ENCODE measurements at regions not wholly inside any gene's neighbourhood (a gene's known extent, or its start where the extent isn't known, plus 50 kb on each side); places are given as distances from the start of the nearest gene placed in this dataset.
"Not testable (repeated sequence)": the region's sequence is repeated elsewhere in the genome, so short reads cannot be mapped to it uniquely, and the experiment has no call there.

DNA sequence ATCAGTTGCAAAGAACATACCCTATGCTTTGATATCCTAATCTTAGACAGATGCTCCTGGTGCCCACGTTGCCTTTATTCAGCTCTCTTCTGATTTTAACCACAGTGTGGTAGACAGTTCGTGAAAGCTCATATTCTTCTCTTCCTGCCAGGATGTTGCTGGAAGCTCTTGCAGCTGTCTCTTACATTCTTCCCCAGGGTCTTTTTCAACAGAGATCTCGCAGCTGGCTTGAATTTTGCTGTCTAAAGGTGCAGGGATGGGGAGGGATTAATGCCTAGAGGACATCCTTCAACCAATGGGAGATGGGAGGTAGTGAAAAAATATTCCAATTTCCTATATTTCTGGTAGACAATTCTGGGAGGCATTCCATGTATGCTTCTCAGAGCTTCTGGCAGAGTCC lies 150.0 kb upstream of the APP start:
- DNase-seq: no peak

DNA sequence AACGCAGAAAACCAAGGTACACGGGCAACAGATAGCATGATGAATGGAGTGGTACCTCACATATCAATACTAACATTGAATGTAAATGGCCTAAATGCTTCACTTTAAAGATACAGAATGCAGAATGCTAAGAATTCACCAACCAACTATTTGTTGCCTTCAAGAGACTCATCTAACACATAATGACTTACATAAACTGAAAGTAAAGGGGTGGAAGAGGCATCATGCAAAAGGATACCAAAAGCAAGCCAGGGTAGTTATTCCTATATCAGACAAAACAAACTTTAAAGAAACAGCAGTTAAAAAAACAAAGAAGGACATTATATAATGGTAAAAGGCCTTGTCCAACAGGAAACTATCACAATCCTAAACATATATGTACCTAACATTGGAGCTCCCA lies 137.1 kb upstream of the APP start:
- no peak for DNase-seq

GRCh38 chr21:26297851-26298250 lies 127.3 kb upstream of the APP start:
- DNase-seq: no peak

DNA sequence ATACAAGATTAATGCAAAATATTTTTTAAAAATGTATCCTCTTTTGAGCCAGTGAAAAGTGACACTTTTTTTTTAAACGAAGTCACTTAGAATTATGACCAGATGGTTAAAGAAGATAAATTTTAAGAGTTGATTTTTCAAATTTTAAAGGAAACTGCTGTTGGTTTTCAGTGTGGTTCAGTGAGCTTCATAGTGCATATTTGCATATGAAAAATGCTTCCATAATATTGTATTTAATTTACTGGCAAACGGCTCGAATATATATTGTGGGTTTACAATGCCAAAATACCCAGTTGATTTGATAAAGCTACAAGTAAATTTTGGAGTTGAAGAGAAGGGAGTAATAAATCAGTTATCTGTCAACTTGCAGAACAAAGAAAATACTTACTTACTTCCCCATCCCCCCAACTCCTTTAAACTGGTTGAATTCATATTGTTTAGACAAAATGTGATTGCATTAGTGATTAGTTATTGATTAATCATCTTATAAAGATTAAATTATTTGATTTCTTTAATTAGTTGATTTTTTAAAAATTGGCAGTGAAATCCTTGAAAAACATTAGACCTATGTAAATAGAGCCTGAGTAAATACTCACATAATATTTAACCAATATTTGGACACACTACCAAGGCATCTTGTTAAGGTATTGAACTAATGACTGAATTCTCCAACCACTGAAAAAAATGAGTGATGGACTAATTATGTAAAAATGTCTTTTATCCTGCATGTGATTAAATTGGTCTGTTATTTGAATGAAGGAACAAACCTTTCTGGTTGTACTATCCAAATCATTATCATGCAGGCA lies 122.8 kb upstream of the APP start:
- no peak for DNase-seq

DNA sequence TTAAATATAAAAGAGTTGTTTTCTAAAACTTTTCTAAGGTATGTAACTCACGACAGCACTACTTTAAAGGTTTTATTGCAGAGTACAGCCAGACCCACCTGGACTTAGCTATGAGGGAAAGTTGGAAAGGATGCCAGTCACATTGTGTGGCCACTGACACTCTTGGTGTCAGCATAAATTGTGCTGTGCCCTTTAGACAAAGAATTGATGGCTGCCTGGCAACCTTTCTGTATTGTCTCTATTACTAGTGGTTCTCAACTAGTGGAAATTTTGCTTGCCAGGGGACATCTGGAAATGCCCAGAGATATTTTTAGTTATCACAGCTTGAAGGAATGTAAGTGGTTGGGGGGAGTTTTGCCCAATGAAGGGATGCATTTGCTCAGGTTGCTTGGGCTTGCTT lies 117.5 kb upstream of the APP start:
- no peak for DNase-seq

GRCh38 chr21:26284531-26284930 lies 114.0 kb upstream of the APP start:
- DNase-seq: no peak

- DNase-seq: no peak
These were observed 111.5 kb upstream of the APP start for GRCh38 chr21:26282058-26282457.

DNA sequence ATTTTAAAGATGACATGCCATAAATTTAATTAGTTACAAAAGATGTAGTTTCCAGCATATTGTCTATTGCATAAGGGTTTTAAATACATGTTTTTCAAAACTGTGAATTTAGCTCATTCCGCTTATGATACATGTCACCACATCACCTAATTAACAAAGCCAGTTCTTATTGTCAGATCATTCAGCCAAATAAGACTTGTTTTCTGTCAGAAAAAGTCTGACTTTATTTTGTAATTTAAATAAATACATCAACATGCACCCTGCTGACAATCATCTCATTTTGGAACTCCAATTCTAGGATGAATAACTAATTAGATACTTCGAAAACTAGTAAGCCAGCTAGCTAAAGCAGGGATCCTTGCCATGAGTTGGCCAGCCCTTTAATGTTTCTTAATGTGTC lies 110.9 kb upstream of the APP start:
- DNase-seq: no peak

GRCh38 chr21:26280775-26281174 lies 110.2 kb upstream of the APP start:
- no peak for DNase-seq

GRCh38 chr21:26280148-26280547 lies 109.6 kb upstream of the APP start:
- no peak for DNase-seq

DNA sequence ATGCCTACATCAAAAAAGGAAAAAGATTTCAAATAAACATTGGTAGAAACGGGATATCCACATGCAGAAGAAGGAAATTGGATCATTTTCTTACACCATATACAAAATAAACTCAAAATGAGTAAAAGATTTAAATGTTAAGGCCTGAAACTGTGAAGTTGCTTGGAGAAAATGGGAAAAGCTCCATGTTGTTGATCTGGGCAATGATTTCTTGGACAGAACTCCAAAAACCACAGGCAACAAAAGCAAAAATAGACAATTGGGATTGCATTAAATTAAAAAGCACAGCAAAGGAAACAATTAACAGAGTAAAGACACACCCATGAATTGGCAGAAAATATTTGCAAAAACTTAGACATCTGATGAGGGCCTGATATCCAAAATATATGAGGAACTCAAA lies 105.2 kb upstream of the APP start:
- no peak for DNase-seq

GRCh38 chr21:26273686-26274313 lies 103.2 kb upstream of the APP start:
- DNase-seq: no peak

DNA sequence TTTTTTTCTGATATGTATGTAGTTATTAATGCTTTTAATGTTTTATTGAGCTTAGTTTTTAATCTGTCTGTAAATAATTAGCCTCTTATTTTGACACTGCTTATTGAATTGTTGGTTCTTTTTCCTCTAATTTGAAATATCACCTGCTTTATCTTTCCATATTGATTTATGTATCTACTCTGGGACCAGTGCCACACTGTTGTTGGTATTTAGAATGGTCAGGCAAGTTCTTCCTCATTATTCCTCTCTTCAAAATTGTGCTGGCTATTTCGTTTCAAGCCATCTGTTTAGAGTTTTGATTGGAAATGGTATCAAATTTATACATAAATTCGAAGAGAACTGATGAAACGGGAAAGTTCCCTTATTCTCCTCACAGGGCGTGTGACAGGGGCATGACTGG lies 96.8 kb upstream of the APP start:
- no peak for DNase-seq

GRCh38 chr21:26246073-26246472 lies 75.5 kb upstream of the APP start:
- no peak for DNase-seq

DNA sequence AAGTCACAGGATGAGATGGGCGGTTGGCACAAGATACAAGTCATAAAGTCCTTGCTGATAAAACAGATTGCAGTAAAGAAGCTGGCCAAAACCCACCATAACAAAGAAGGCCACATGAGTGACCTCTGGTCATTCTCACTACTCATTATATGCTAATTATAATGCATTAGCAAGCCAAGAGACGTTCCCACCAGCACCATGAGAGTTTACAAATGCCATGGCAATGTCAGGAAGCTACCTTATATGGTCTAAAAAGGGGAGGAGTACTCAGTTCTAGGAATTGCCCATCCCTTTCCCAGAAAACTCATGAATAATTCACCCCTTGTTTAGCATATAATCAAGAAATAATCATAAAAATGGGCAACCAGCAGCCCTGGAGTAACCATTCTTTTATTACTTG lies 74.9 kb upstream of the APP start:
- DNase-seq: no peak

GRCh38 chr21:26238646-26239045 lies 68.1 kb upstream of the APP start:
- no peak for DNase-seq

GRCh38 chr21:26236281-26236680 lies 65.7 kb upstream of the APP start:
- DNase-seq: no peak

- DNase-seq: not testable (repeated sequence)
These were observed 62.7 kb upstream of the APP start for GRCh38 chr21:26233297-26233696.

GRCh38 chr21:26232491-26232890 lies 61.9 kb upstream of the APP start:
- not testable (repeated sequence) for DNase-seq

- DNase-seq: no peak
These were observed 56.6 kb upstream of the APP start for GRCh38 chr21:26227130-26227529.

DNA sequence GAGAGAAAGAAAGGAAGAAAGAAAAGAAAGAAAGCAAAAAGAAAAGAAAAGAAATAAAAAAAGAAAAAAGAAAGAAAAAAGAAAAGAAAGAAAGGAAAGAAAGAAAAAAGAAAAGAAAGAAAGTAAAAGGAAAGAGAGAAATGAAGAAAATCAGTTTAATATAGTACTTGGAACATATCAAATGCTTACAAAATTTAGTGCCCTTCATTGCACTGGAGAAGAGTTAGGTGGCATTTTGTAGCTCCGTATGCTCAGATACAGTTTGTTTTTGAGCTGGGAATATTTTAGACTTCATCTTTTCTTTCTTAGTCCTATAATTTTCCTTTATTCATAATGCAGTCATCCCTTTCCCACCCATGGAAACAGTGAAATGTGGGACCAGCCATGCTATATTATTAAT lies 56.2 kb upstream of the APP start:
- DNase-seq: no peak

- DNase-seq: no peak
These were observed 54.5 kb upstream of the APP start for GRCh38 chr21:26225046-26225445.

DNA sequence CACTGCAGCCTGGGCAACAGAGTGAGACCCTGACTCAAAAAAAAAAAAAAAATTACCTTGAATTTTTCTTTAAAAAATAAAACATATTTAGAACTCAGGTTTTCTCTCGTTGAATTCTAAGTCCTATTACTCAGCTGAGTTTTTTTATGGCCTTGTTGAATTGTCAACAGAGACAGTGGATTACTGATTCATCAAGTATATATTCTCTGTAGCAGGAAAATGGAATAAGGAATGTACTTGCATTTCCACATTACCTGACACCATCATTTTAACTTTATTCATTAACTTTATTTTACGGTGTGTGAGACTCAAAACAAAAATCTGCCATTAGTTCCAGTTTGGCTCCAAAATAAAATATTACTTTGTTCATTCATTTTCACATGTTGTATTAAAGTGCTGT lies 53.8 kb upstream of the APP start:
- DNase-seq: no peak
